Trophoblast cell (in vitro differentiated cells and primary cell): ENCODE measurements at regions not wholly inside any gene's neighbourhood (a gene's known extent, or its start where the extent isn't known, plus 50 kb on each side); places are given as distances from the start of the nearest gene placed in this dataset.
"Not testable (repeated sequence)": the region's sequence is repeated elsewhere in the genome, so short reads cannot be mapped to it uniquely, and the experiment has no call there.

Experiments used
- DNase-seq, 2 donors: peaks; one replicate each; pipeline ENCODE4 v3.0.0-alpha.2; 2016
- H2AFZ ChIP-seq: 2 replicates; pipeline ENCODE4 v1.6.1; 2013; ENCODE audit warnings: low read length, moderate library complexity, mild to moderate bottlenecking; ENCODE audit not compliant: insufficient read depth, poor library complexity
- H2AK5ac ChIP-seq: 2 replicates; pipeline ENCODE4 v1.6.1; 2013; ENCODE audit warnings: mild to moderate bottlenecking, low read length
- H2BK120ac ChIP-seq: 2 replicates; pipeline ENCODE4 v1.6.1; 2013; ENCODE audit warnings: low read length, mild to moderate bottlenecking, moderate library complexity; ENCODE audit not compliant: insufficient read depth, poor library complexity
- H2BK12ac ChIP-seq: 2 replicates; pipeline ENCODE4 v1.6.1; 2013; ENCODE audit warnings: mild to moderate bottlenecking, low read length, moderate library complexity
- H2BK5ac ChIP-seq: 2 replicates; pipeline ENCODE4 v1.6.1; 2013; ENCODE audit warnings: low read length, low read depth, moderate library complexity, mild to moderate bottlenecking; ENCODE audit not compliant: poor library complexity
- H3K14ac ChIP-seq: 2 replicates; pipeline ENCODE4 v1.6.1; 2013; ENCODE audit warnings: mild to moderate bottlenecking, low read length
- H3K18ac ChIP-seq: 2 replicates; pipeline ENCODE4 v1.6.1; 2013; ENCODE audit warnings: mild to moderate bottlenecking, low read length
- H3K23ac ChIP-seq: 2 replicates; pipeline ENCODE4 v1.6.1; 2013; ENCODE audit warnings: low read length
- H3K27ac ChIP-seq: 2 replicates; pipeline ENCODE4 v1.5.1; 2013; ENCODE audit warnings: low read depth, mild to moderate bottlenecking, inconsistent platforms, low read length, moderate library complexity
- H3K27me3 ChIP-seq: 2 replicates; pipeline ENCODE4 v1.6.1; 2013; ENCODE audit warnings: inconsistent platforms, mild to moderate bottlenecking, low read length, moderate library complexity; ENCODE audit not compliant: insufficient read depth
- H3K36me3 ChIP-seq, 2 experiments: 1 replicate in 1 of 2; 2 replicates in 1 of 2; pipeline ENCODE4 v1.6.1; 2013; ENCODE audit warnings: low read length in 2 of 2, mild to moderate bottlenecking in 2 of 2, moderate library complexity in 1 of 2; ENCODE audit not compliant: insufficient read depth in 2 of 2, control insufficient read depth in 1 of 2
- H3K4ac ChIP-seq: 2 replicates; pipeline ENCODE4 v1.6.1; 2013; ENCODE audit warnings: low read depth, mild to moderate bottlenecking, low read length, moderate library complexity
- H3K4me1 ChIP-seq, 2 experiments: 1 replicate in 1 of 2; 2 replicates in 1 of 2; pipeline ENCODE4 v1.6.1; 2013; ENCODE audit warnings: low read length in 2 of 2, mild to moderate bottlenecking in 2 of 2, moderate library complexity in 1 of 2; ENCODE audit not compliant: insufficient read depth in 2 of 2, control insufficient read depth in 1 of 2
- H3K4me2 ChIP-seq: 2 replicates; pipeline ENCODE4 v1.6.1; 2013; ENCODE audit warnings: inconsistent platforms, mild to moderate bottlenecking, low read length, moderate library complexity
- H3K4me3 ChIP-seq: 2 replicates; pipeline ENCODE4 v1.5.1; 2013; ENCODE audit warnings: mild to moderate bottlenecking, low read depth, low read length, inconsistent platforms
- H3K79me1 ChIP-seq: one replicate; pipeline ENCODE4 v1.6.1; 2013; ENCODE audit warnings: low read length
- H3K79me2 ChIP-seq: 2 replicates; pipeline ENCODE4 v1.6.1; 2013; ENCODE audit warnings: low read length, mild to moderate bottlenecking; ENCODE audit not compliant: control insufficient read depth, insufficient read depth, poor library complexity
- H3K9ac ChIP-seq: 2 replicates; pipeline ENCODE4 v1.6.1; 2013; ENCODE audit warnings: mild to moderate bottlenecking, low read length
- H3K9me3 ChIP-seq: 2 replicates; pipeline ENCODE4 v1.6.1; 2013; ENCODE audit warnings: low read depth, mild to moderate bottlenecking, control low read depth, inconsistent platforms, low read length; ENCODE audit not compliant: insufficient read depth
- H4K12ac ChIP-seq: 2 replicates; pipeline ENCODE4 v1.6.1; 2013; ENCODE audit warnings: low read depth, mild to moderate bottlenecking, low read length, moderate library complexity
- H4K8ac ChIP-seq: 2 replicates; pipeline ENCODE4 v1.6.1; 2013; ENCODE audit warnings: low read depth, mild to moderate bottlenecking, low read length, moderate library complexity
- H4K91ac ChIP-seq: one replicate; pipeline ENCODE4 v1.6.1; 2013; ENCODE audit warnings: low read depth, mild to moderate bottlenecking, low read length, moderate library complexity
- WGBS: extraction: QIAGEN DNeasy Blood & Tissue Kit; methylation state at CpG from one replicate; pipeline ENCODE4 v1.1.7; 2013; ENCODE audit warnings: missing lambda C conversion rate; ENCODE audit not compliant: insufficient read length, insufficient coverage; ENCODE audit errors: extremely low coverage; 5-methylcytosine and 5-hydroxymethylcytosine counted together

DNA sequence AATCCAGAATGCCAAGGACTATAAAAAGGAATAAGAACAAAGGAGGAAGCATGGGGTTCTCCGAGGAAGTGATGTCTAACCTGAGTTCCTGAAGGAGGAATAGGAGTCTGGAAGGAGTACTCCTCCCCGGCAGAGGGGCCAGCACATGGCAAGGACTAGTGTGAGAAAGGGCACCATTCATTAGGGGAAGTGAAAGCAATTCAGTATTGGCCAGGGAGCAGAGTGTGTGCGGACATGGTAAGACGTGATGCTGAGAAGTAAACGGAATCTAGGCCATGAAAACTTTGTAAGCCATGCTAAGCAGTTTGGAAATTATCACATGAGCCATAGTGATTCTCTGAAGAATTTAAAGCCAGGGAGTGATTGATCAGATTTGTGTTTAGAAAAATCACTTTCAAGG lies 218.9 kb upstream of the PRDM1 start:
- no peak overlapping the region for H4K91ac ChIP-seq
- no peak overlapping the region for H2BK5ac ChIP-seq
- H3K27me3 ChIP-seq = no peaks in the 10 kb centered on the region
- no peaks in the 10 kb centered on the region for H3K4me1 ChIP-seq
- no peak overlapping the region for H2AFZ ChIP-seq
- no peak overlapping the region for H2BK12ac ChIP-seq
- H3K4ac ChIP-seq = no peak overlapping the region
- no peak overlapping the region for H2AK5ac ChIP-seq
- no peak for DNase-seq
- no peak overlapping the region for H3K14ac ChIP-seq
- no peak overlapping the region for H3K9ac ChIP-seq
- no peaks in the 10 kb centered on the region for H3K36me3 ChIP-seq
- H4K12ac ChIP-seq = no peak overlapping the region
- H3K79me1 ChIP-seq = no peaks in the 10 kb centered on the region
- H2BK120ac ChIP-seq = no peak overlapping the region
- no peak overlapping the region for H3K27ac ChIP-seq
- no peaks in the 10 kb centered on the region for H3K9me3 ChIP-seq
- WGBS = no CpG with 5 or more reads among the region's 5 CpGs
- no peak overlapping the region for H4K8ac ChIP-seq
- no peak overlapping the region for H3K23ac ChIP-seq
- no peak overlapping the region for H3K4me2 ChIP-seq
- no peak overlapping the region for H3K4me3 ChIP-seq
- no peak overlapping the region for H3K18ac ChIP-seq
- H3K79me2 ChIP-seq = no peaks in the 10 kb centered on the region

DNA sequence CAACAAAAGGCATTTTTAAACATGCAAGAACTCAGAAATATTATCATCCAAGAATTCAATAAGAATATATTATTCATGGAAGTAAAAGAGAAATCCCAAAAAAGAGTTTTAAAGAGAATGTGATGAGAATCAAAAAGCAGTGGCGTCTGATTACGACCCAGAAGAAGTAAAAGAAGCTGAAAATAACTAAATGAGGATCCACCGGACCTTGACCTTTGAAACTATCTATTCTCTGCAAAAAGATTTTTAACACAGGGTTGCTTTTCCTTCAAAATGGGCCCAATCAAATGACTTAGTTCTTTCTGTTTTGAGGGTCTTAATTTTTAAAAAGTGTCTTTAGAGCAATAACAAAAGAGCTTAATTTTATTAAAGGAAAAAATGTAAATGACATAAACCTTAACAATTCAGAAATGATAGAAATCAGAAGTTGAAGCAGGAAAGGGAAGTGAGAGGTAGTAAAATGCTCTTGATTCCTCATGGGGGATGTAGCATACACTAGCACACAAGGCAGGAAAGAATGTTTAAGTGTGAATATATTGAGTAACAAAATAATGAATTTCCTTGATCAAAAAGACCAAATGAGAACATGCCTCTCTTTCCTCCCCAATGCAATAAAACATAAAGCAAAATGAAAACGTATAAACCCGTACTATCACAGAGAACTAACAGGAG lies 223.1 kb upstream of the PRDM1 start:
- no peaks in the 10 kb centered on the region for H3K27me3 ChIP-seq
- no peak overlapping the region for H3K4me3 ChIP-seq
- no peaks in the 10 kb centered on the region for H3K9me3 ChIP-seq
- no CpG with 5 or more reads among the region's 5 CpGs for WGBS
- no peak overlapping the region for H3K18ac ChIP-seq
- H4K8ac ChIP-seq = no peak overlapping the region
- H3K4me2 ChIP-seq = no peak overlapping the region
- no peak overlapping the region for H3K9ac ChIP-seq
- no peak for DNase-seq
- H2BK120ac ChIP-seq = no peak overlapping the region
- H2BK5ac ChIP-seq = no peak overlapping the region
- H2AFZ ChIP-seq = no peak overlapping the region
- no peaks in the 10 kb centered on the region for H3K4me1 ChIP-seq
- no peaks in the 10 kb centered on the region for H3K79me1 ChIP-seq
- no peak overlapping the region for H3K4ac ChIP-seq
- no peak overlapping the region for H2AK5ac ChIP-seq
- no peak overlapping the region for H3K23ac ChIP-seq
- no peak overlapping the region for H4K91ac ChIP-seq
- no peaks in the 10 kb centered on the region for H3K36me3 ChIP-seq
- no peak overlapping the region for H2BK12ac ChIP-seq
- H3K79me2 ChIP-seq = no peaks in the 10 kb centered on the region
- no peak overlapping the region for H4K12ac ChIP-seq
- H3K27ac ChIP-seq = no peak overlapping the region
- H3K14ac ChIP-seq = no peak overlapping the region

DNA sequence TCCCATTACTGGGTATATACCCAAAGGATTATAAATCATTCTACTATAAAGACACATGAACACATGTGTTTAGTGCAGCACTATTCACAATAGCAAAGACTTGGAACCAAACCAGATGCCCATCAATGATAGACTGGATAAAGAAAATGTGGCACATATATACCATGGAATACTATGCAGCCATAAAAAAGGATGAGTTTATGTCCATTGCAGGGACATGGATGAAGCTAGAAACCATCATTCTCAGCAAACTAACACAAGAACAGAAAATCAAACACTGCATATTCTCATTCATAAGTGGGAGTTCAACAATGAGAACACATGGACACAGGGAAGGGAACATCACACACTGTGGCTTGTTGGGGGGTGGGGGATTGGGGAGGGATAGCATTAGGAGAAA lies 225.2 kb upstream of the PRDM1 start:
- H3K9ac ChIP-seq, H3K79me2 ChIP-seq, H3K18ac ChIP-seq, H4K91ac ChIP-seq, H3K4me3 ChIP-seq, H2BK12ac ChIP-seq, H3K27me3 ChIP-seq, H3K79me1 ChIP-seq, H3K27ac ChIP-seq, H2BK5ac ChIP-seq, DNase-seq, H3K4me1 ChIP-seq, H4K12ac ChIP-seq, H3K4me2 ChIP-seq, H3K4ac ChIP-seq, H2AFZ ChIP-seq, H2BK120ac ChIP-seq, H3K23ac ChIP-seq, H4K8ac ChIP-seq, H3K36me3 ChIP-seq, H3K9me3 ChIP-seq, H2AK5ac ChIP-seq, H3K14ac ChIP-seq: not testable (repeated sequence)

GRCh38 chr6:105859457-105859856 lies 226.7 kb upstream of the PRDM1 start:
- WGBS = no CpG with 5 or more reads among the region's 1 CpG

More at GRCh38 chr6:105859457-105859856, 226.7 kb upstream of the PRDM1 start:
- H3K9me3 ChIP-seq = peaks cover 2% of the 10 kb centered on the region
- H4K12ac ChIP-seq = no peak overlapping the region
- no peaks in the 10 kb centered on the region for H3K79me1 ChIP-seq
- no peak overlapping the region for H3K18ac ChIP-seq
- no peaks in the 10 kb centered on the region for H3K27me3 ChIP-seq
- no peaks in the 10 kb centered on the region for H3K4me1 ChIP-seq
- no peak overlapping the region for H4K8ac ChIP-seq
- H3K4me2 ChIP-seq = no peak overlapping the region
- H4K91ac ChIP-seq = no peak overlapping the region
- H2AK5ac ChIP-seq = no peak overlapping the region
- no peaks in the 10 kb centered on the region for H3K36me3 ChIP-seq
- H2AFZ ChIP-seq = no peak overlapping the region
- H2BK120ac ChIP-seq = no peak overlapping the region
- H3K23ac ChIP-seq = no peak overlapping the region
- no peak overlapping the region for H2BK5ac ChIP-seq
- no peak overlapping the region for H3K27ac ChIP-seq
- no peak for DNase-seq
- no peak overlapping the region for H3K4me3 ChIP-seq
- H3K14ac ChIP-seq = no peak overlapping the region
- H2BK12ac ChIP-seq = no peak overlapping the region
- H3K4ac ChIP-seq = no peak overlapping the region
- H3K79me2 ChIP-seq = no peaks in the 10 kb centered on the region
- H3K9ac ChIP-seq = no peak overlapping the region
